ENCODE measurements at regions not wholly inside any gene's neighbourhood (a gene's known extent, or its start where the extent isn't known, plus 50 kb on each side); places are given as distances from the start of the nearest gene placed in this dataset.

- Histone ChIP-seq H3K4me1 (no peaks in the 10 kb centered on the region), H3K27ac (no peak overlapping the region), H3K27me3 (no peaks in the 10 kb centered on the region), H3K36me3 (no peaks in the 10 kb centered on the region), H3K4me3 (no peak overlapping the region), H3K9me3 (no peaks in the 10 kb centered on the region)
- intact Hi-C loops (cut with DNase I): no loop called here
- no peak for DNase-seq
- no peak for TF ChIP-seq CTCF (IDR thresholded peaks at IDR 0.05)
- no peak for ATAC-seq
Measured at GRCh38 chr21:24110846-24111245, 1496.4 kb downstream of the MRPL39 start.

GRCh38 chr21:24097181-24097580 is 1510.1 kb downstream of the MRPL39 start:
- no peak for DNase-seq
- Histone ChIP-seq H3K4me1 (no peaks in the 10 kb centered on the region), H3K27ac (no peak overlapping the region), H3K4me3 (no peak overlapping the region), H3K9me3 (no peaks in the 10 kb centered on the region), H3K36me3 (no peaks in the 10 kb centered on the region), H3K27me3 (no peaks in the 10 kb centered on the region)
- no peak for TF ChIP-seq CTCF (IDR thresholded peaks at IDR 0.05)
- intact Hi-C loops (cut with DNase I): no loop called here
- ATAC-seq: no peak

- Histone ChIP-seq H3K27me3 (no peaks in the 10 kb centered on the region), H3K4me3 (no peak overlapping the region), H3K27ac (no peak overlapping the region), H3K9me3 (no peaks in the 10 kb centered on the region), H3K4me1 (no peaks in the 10 kb centered on the region), H3K36me3 (no peaks in the 10 kb centered on the region)
- intact Hi-C loops (cut with DNase I): no loop called here
- no peak for TF ChIP-seq CTCF (IDR thresholded peaks at IDR 0.05)
- DNase-seq: no peak
- ATAC-seq: no peak
Measured at GRCh38 chr21:24096651-24097050, 1510.6 kb downstream of the MRPL39 start.

GRCh38 chr21:24093032-24093431 is 1514.2 kb downstream of the MRPL39 start:
- ATAC-seq (no peak), DNase-seq (no peak)
- Histone ChIP-seq H3K36me3 (no peaks in the 10 kb centered on the region), H3K27ac (no peak overlapping the region), H3K4me1 (no peaks in the 10 kb centered on the region), H3K27me3 (no peaks in the 10 kb centered on the region), H3K4me3 (no peak overlapping the region), H3K9me3 (no peaks in the 10 kb centered on the region)
- intact Hi-C loops (cut with DNase I): no loop called here
- no peak for TF ChIP-seq CTCF (IDR thresholded peaks at IDR 0.05)

- TF ChIP-seq CTCF (IDR thresholded peaks at IDR 0.05): no peak
- H3K27me3 ChIP-seq: no peaks in the 10 kb centered on the region
- intact Hi-C loops (cut with DNase I): no loop called here
- no peaks in the 10 kb centered on the region for H3K36me3 ChIP-seq
- H3K4me1 ChIP-seq: no peaks in the 10 kb centered on the region
- H3K27ac ChIP-seq: no peak overlapping the region
- ATAC-seq (no peak), DNase-seq (no peak)
- H3K9me3 ChIP-seq: no peaks in the 10 kb centered on the region
- no peak overlapping the region for H3K4me3 ChIP-seq
Measured at GRCh38 chr21:24076179-24076578, 1531.1 kb downstream of the MRPL39 start.

GRCh38 chr21:24055696-24056095 is 1551.6 kb downstream of the MRPL39 start:
- TF ChIP-seq CTCF (IDR thresholded peaks at IDR 0.05): no peak
- intact Hi-C loops (cut with DNase I): no loop called here
- Histone ChIP-seq H3K9me3 (no peaks in the 10 kb centered on the region), H3K36me3 (no peaks in the 10 kb centered on the region), H3K4me3 (no peak overlapping the region), H3K4me1 (no peaks in the 10 kb centered on the region), H3K27me3 (no peaks in the 10 kb centered on the region), H3K27ac (no peak overlapping the region)
- DNase-seq (no peak), ATAC-seq (no peak)
